Thymus (tissue), 11 donors: ENCODE measurements at regions not wholly inside any gene's neighbourhood (a gene's known extent, or its start where the extent isn't known, plus 50 kb on each side); places are given as distances from the start of the nearest gene placed in this dataset.

Experiments used
- DNase-seq, 9 donors: peaks; one replicate each; pipeline ENCODE4 v3.0.0-alpha.2; 2013; ENCODE audit warnings: low spot score in 9 of 9, low read depth in 6 of 9, missing footprints in 1 of 9
- H3K27ac ChIP-seq, 2 donors: one replicate each; pipeline ENCODE4 v1.5.1; 2013; ENCODE audit warnings: control low read depth in 1 of 2, low read depth in 1 of 2, low read length in 1 of 2, mild to moderate bottlenecking in 1 of 2, moderate library complexity in 1 of 2
- H3K27me3 ChIP-seq, 2 donors: one replicate each; pipeline ENCODE4 v1.5.1; 2013; ENCODE audit warnings: low read length in 1 of 2; ENCODE audit not compliant: control insufficient read depth in 2 of 2, insufficient read depth in 1 of 2
- H3K36me3 ChIP-seq, 2 donors: one replicate each; pipeline ENCODE4 v1.5.1; 2013; ENCODE audit warnings: low read length in 1 of 2, mild to moderate bottlenecking in 1 of 2, moderate library complexity in 1 of 2; ENCODE audit not compliant: control insufficient read depth in 2 of 2, insufficient read depth in 2 of 2
- H3K4me1 ChIP-seq, 2 donors: one replicate each; pipeline ENCODE4 v1.5.1; 2013; ENCODE audit warnings: low read length in 2 of 2; ENCODE audit not compliant: control insufficient read depth in 2 of 2, insufficient read depth in 2 of 2
- H3K4me3 ChIP-seq, 2 donors: one replicate each; pipeline ENCODE4 v1.5.1; 2013; ENCODE audit warnings: low read length in 2 of 2, control low read depth in 1 of 2, mild to moderate bottlenecking in 1 of 2
- H3K9me3 ChIP-seq, 2 donors: one replicate each; pipeline ENCODE4 v1.5.1; 2013; ENCODE audit warnings: low read length in 1 of 2, mild to moderate bottlenecking in 1 of 2; ENCODE audit not compliant: control insufficient read depth in 2 of 2, insufficient read depth in 1 of 2
- WGBS: extraction: QIAGEN DNeasy Blood & Tissue Kit; methylation state at CpG from one replicate; pipeline ENCODE4 v1.1.7; 2013; 5-methylcytosine and 5-hydroxymethylcytosine counted together
- donor health status: healthy.

GRCh38 chr4:179399054-179399782, 1957.0 kb upstream of the AGA start:
- no peak for DNase-seq
- Histone ChIP-seq H3K36me3 (no peaks in the 10 kb centered on the region), H3K27ac (no peak overlapping the region), H3K4me3 (no peak overlapping the region), H3K9me3 (no peaks in the 10 kb centered on the region), H3K4me1 (no peaks in the 10 kb centered on the region), H3K27me3 (no peaks in the 10 kb centered on the region)

- no peaks in the 10 kb centered on the region for H3K4me1 ChIP-seq
- H3K4me3 ChIP-seq: no peak overlapping the region
- WGBS: 97% methylated on average over 1 of the region's 1 CpG
- H3K27ac ChIP-seq: no peak overlapping the region
- H3K27me3 ChIP-seq: no peaks in the 10 kb centered on the region
- H3K9me3 ChIP-seq: no peaks in the 10 kb centered on the region
- DNase-seq: no peak
- H3K36me3 ChIP-seq: no peaks in the 10 kb centered on the region
Observed at GRCh38 chr4:179415037-179415846, 1973.0 kb upstream of the AGA start.

GRCh38 chr4:179415847-179416223, 1973.6 kb upstream of the AGA start:
- H3K36me3 ChIP-seq: no peaks in the 10 kb centered on the region
- H3K27me3 ChIP-seq: no peaks in the 10 kb centered on the region
- no peak overlapping the region for H3K4me3 ChIP-seq
- 90% methylated on average over 1 of the region's 1 CpG for WGBS
- H3K9me3 ChIP-seq: no peaks in the 10 kb centered on the region
- no peak overlapping the region for H3K27ac ChIP-seq
- H3K4me1 ChIP-seq: no peaks in the 10 kb centered on the region
- no peak for DNase-seq

- no peak for DNase-seq
- Histone ChIP-seq H3K27me3 (no peaks in the 10 kb centered on the region), H3K4me1 (no peaks in the 10 kb centered on the region), H3K36me3 (no peaks in the 10 kb centered on the region), H3K27ac (no peak overlapping the region), H3K4me3 (no peak overlapping the region), H3K9me3 (no peaks in the 10 kb centered on the region)
- WGBS: 7% methylated on average over 2 of the region's 2 CpGs
Observed at GRCh38 chr4:179417357-179417756, 1975.1 kb upstream of the AGA start.

GRCh38 chr4:179437962-179438361, 1995.7 kb upstream of the AGA start:
- Histone ChIP-seq H3K27ac (no peak overlapping the region), H3K4me1 (no peaks in the 10 kb centered on the region), H3K27me3 (no peaks in the 10 kb centered on the region), H3K36me3 (no peaks in the 10 kb centered on the region), H3K4me3 (no peak overlapping the region), H3K9me3 (no peaks in the 10 kb centered on the region)
- DNase-seq: no peak
- 83% methylated on average over 4 of the region's 4 CpGs for WGBS

- Histone ChIP-seq H3K27me3 (no peaks in the 10 kb centered on the region), H3K4me1 (no peaks in the 10 kb centered on the region), H3K36me3 (no peaks in the 10 kb centered on the region), H3K4me3 (no peak overlapping the region), H3K9me3 (peaks cover 0 to 3% of the 10 kb centered on the region in 2 donors), H3K27ac (no peak overlapping the region)
- no peak for DNase-seq
- WGBS: 71% methylated on average over 1 of the region's 1 CpG
Observed at GRCh38 chr4:179441596-179441995, 1999.4 kb upstream of the AGA start.

- 81% methylated on average over 2 of the region's 2 CpGs for WGBS
Observed at GRCh38 chr4:179447308-179447707, 2005.1 kb upstream of the AGA start.

GRCh38 chr4:179465131-179465797, 2023.0 kb upstream of the AGA start:
- H3K36me3 ChIP-seq: no peaks in the 10 kb centered on the region
- DNase-seq: no peak
- H3K27ac ChIP-seq: no peak overlapping the region
- H3K27me3 ChIP-seq: no peaks in the 10 kb centered on the region
- WGBS: 85% methylated on average over 8 of the region's 8 CpGs
- H3K4me3 ChIP-seq: no peak overlapping the region
- H3K9me3 ChIP-seq: peaks cover 0 to 3% of the 10 kb centered on the region in 2 donors
- H3K4me1 ChIP-seq: no peaks in the 10 kb centered on the region

More at GRCh38 chr4:179447308-179447707, 2005.1 kb upstream of the AGA start:
- Histone ChIP-seq H3K27me3 (no peaks in the 10 kb centered on the region), H3K4me1 (no peaks in the 10 kb centered on the region), H3K27ac (no peak overlapping the region), H3K4me3 (no peak overlapping the region), H3K9me3 (peaks cover 0 to 3% of the 10 kb centered on the region in 2 donors), H3K36me3 (no peaks in the 10 kb centered on the region)
- DNase-seq: no peak

GRCh38 chr4:179467878-179468277, 2025.6 kb upstream of the AGA start:
- H3K27me3 ChIP-seq: no peaks in the 10 kb centered on the region
- H3K4me3 ChIP-seq: no peak overlapping the region
- H3K27ac ChIP-seq: no peak overlapping the region
- H3K4me1 ChIP-seq: no peaks in the 10 kb centered on the region
- H3K36me3 ChIP-seq: no peaks in the 10 kb centered on the region
- DNase-seq: no peak
- H3K9me3 ChIP-seq: peaks cover 0 to 3% of the 10 kb centered on the region in 2 donors
- 82% methylated on average over 1 of the region's 1 CpG for WGBS
